ENCODE measurements at regions not wholly inside any gene's neighbourhood (a gene's known extent, or its start where the extent isn't known, plus 50 kb on each side); places are given as distances from the start of the nearest gene placed in this dataset.

GRCh38 chr10:60728056-60728455, 50.2 kb upstream of the CDK1 start:
- DNase-seq (ENCODE audit: low read depth, low spot score) = no peak

DNA sequence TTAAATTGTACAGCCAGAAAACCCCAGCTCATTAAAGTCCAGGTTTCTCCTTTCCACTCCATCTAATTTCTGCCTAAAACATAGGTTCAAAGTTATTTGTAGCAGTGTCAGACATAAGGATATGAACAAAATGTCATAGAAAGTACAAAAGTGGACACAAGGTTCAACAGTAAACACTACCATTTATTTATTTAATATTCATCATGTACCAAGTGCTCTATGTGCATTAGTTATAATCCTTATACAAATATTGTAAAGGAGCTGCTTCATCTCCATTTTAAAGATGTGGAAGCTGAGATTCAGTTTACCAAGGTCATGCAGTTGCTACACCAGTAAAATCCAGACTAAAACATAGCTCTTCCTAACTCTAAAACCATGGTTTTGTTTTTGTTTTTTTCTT, 52.0 kb upstream of the CDK1 start:
- no peak for DNase-seq (ENCODE audit: low read depth, low spot score)

- no peak for DNase-seq (ENCODE audit: low read depth, low spot score)
Measured at GRCh38 chr10:60722623-60723022, 55.7 kb upstream of the CDK1 start.

GRCh38 chr10:60719721-60720120, 58.6 kb upstream of the CDK1 start:
- no peak for DNase-seq (ENCODE audit: low read depth, low spot score)

GRCh38 chr10:60718886-60719285, 59.4 kb upstream of the CDK1 start:
- DNase-seq (ENCODE audit: low read depth, low spot score) = no peak

- DNase-seq (ENCODE audit: low read depth, low spot score) = no peak
Measured at GRCh38 chr10:60717852-60718251, 60.4 kb upstream of the CDK1 start.

DNA sequence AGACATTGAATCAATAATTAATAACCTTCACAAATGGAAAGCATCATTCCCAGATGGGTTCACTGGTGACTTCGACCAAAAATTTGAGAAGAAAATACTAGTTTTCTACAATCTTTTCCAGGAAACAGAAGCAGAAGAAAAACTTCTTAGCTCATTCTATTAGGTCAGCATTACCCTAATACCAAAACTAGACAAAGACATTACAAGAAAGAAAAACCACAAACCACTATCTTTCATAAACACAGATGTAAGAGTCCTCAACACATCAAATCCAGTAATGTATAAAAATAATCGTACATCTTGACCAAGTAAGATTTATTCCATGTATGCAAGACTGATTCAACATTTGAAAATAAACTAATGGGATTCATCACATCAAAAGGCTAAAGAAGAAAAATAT, 64.0 kb upstream of the CDK1 start:
- DNase-seq (ENCODE audit: low read depth, low spot score) = no peak

DNA sequence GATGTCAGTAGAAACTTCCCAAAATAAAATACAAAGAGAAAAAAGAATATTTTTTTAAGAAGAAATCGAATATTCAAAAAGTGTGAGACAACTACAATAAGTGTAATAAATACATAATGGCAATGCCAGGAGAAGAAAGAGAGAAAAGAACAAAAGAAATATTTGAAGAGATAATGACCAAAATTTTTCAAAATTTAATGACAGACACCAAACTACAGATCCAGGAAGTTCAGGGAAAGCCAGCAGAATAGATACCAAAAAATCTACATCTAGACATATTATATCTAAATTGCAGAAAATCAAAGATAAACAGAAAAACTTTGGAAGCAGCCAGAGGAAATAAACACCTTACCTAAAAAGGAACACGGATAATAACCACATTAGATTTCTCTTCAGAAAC, 66.8 kb upstream of the CDK1 start:
- DNase-seq (ENCODE audit: low read depth, low spot score) = no peak

- no peak for DNase-seq (ENCODE audit: low read depth, low spot score)
Measured at GRCh38 chr10:60710041-60710440, 68.2 kb upstream of the CDK1 start.

DNA sequence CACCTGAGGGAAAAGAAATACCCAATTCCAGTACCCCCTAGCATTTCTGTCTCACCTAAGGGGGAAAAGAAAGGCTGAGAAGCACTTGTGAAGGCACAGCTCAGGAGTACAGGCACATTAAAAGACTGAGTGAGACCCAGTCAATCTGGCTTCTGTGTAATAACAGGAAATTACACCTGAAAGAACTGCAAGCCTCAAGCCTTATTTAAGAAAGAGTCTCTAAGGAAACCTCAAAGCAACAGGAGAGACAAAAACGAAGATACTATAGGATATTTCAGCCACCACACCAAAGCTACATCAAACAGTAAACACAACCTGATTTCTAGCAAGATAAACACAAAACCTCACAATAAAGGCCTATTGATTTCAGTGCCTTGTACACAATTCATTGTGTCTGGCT, 69.6 kb upstream of the CDK1 start:
- no peak for DNase-seq (ENCODE audit: low read depth, low spot score)

DNA sequence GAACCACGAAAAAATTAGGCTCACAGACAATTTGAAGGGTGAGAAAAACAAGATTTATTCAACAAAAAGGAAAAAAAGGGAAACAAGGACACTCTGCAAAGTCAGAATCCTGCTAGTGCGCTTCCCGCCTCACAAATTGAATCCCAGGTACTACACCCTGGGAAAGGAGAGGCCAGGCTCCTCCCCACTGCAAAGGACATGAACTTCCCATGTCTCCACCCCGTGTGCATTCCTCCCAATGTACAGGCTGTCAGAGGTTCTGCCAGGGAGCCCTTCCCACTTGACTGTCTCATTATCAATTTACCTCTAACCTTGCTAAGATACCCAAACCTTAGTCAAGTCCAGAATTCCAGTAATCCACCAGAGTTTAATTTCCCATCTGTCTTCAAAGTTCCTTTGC, 70.4 kb upstream of the CDK1 start:
- DNase-seq (ENCODE audit: low read depth, low spot score) = no peak

DNA sequence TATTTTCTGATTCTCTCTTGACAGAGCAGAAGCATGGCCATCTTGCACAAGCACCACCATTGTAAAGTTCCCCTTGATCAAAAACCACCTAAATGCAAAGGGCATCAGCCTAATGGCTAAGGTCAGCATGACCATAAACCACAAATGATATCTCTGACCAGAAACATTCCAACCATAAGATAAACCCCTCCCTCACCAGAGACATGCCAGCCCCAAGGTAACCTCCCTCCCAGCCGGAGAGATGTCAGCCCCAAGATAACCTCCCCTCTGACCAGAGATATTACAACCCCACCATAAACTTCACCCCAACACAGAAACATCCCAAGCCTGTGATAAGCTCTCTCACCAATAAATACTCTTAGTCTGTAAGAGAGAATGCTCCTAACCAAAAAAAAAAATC, 72.1 kb upstream of the CDK1 start:
- DNase-seq (ENCODE audit: low read depth, low spot score) = no peak

GRCh38 chr10:60705376-60705775, 72.9 kb upstream of the CDK1 start:
- DNase-seq (ENCODE audit: low read depth, low spot score) = no peak

- no peak for DNase-seq (ENCODE audit: low read depth, low spot score)
Measured at GRCh38 chr10:60704471-60704870, 73.8 kb upstream of the CDK1 start.

DNA sequence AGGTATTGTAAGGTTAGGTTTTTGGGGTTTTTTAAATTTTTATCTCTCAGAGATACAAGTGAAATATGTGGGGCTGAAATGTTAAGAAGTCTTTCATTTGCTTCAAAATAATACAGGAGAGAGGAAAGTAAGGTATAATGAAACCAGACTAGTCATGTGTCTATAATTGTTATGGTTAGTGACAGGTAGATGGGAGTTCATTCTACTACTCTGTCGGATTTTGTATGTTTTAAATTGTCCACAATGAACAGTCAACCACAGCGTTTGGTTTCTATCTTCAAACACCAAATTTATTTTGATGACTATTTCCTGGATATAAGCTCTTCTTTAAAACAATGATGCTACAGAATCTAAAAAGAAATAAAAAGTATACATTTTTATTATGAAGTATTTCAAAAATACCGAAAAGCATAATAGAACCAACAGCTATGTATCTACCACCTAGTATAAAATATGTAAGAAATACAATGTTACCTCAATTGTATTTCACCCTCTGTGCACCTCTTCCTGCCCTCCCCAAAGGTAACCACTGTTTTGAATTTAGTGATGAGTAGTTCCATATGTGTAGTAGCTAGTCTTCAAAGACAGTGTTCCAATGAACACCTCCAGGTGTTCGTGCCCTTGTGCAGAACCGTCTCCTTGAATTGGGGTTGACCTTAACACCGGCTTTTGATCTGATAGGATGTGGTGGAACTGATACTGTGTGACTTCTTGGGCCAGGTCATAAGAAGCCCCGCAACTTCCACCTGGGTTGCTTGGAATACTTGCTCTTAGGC, 74.8 kb upstream of the CDK1 start:
- no peak for DNase-seq (ENCODE audit: low read depth, low spot score)

GRCh38 chr10:60687679-60688078, 90.6 kb upstream of the CDK1 start:
- DNase-seq (ENCODE audit: low read depth, low spot score) = no peak

GRCh38 chr10:60684091-60684490, 94.2 kb upstream of the CDK1 start:
- no peak for DNase-seq (ENCODE audit: low read depth, low spot score)

DNA sequence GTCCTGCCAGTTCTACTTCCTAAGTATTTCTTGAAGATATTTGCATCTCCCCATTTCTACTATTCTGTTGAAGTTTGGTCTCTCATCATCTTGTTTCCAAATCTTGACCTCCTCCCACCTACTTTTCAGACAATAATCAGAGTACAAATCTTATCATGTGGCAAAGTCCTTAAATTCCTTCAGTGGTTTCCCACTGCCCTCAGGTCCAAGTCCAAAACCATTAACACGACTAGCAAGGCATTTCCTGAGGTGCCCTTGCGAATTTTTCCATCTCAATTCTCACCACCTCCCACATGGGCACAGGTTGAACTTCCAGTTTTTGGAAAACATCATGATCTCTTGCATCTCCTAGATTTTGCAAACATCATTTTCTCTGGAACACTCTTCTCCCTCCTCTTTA, 97.2 kb upstream of the CDK1 start:
- no peak for DNase-seq (ENCODE audit: low read depth, low spot score)

DNA sequence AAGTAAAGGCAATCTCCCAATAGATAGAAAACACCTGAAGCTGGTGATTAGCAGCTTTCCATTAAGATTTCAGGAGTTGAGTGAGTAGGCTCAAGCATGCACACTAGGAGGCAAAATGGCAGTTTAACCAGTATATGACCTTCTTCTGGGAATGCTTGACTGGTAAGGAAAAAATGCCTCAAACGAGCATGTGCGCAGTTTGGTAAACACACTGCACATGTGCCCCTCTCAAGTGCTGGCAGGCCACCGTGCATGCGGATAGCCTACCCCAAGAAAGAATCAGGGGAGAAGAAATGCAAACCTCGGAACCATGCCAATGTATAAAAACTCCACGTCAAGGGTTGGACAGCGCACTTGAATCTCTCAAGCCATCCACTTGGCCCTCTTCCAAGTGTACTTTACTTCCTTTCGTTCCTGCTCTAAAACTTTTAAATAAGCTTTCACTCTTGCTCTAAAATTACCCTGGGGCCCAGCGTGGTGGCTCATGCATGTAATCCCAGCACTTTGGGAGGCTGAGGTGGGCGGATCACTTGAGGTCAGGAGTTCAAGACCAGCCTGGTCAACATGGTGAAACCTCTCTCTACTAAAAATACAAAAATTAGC, 98.8 kb upstream of the CDK1 start:
- DNase-seq (ENCODE audit: low read depth, low spot score) = no peak

GRCh38 chr10:60678978-60679377, 99.3 kb upstream of the CDK1 start:
- no peak for DNase-seq (ENCODE audit: low read depth, low spot score)

- no peak for DNase-seq (ENCODE audit: low read depth, low spot score)
Measured at GRCh38 chr10:60677531-60678129, 100.6 kb upstream of the CDK1 start.

GRCh38 chr10:60675236-60675635, 103.0 kb upstream of the CDK1 start:
- no peak for DNase-seq (ENCODE audit: low read depth, low spot score)

DNA sequence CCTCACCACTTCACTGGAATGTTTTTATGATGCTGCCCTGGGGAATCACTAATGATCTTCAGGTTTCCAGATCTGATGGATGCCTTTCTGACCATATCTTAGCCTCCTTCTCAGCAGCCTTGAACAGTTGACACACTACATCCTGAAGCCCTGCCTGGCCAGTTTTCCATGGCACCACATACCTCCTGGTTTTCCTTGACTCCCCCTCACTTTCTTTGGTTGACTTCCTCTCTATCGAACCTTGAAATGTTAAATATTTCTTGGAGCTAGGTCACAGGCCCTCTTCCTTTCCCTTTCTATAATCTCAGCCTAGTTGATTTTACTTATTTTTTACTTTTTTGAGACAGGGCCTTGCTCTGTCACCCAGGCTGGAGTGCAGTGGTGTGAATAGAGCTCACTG, 108.8 kb upstream of the CDK1 start:
- no peak for DNase-seq (ENCODE audit: low read depth, low spot score)

All from activated CD4-positive, CD25-positive, alpha-beta regulatory T cell treated with anti-CD3 and anti-CD28 coated beads, Interleukin-2, amount 50 U/mL, for 16 hours (primary cell).